GM12878 (cell line): ENCODE measurements at regions not wholly inside any gene's neighbourhood (a gene's known extent, or its start where the extent isn't known, plus 50 kb on each side); places are given as distances from the start of the nearest gene placed in this dataset.

ENCODE experiments used
- ATAC-seq: fragments of 200-7000 bp; cut with Tn5 transposase; 3 replicates; pipeline ENCODE4 v1.9.1; 2020; ENCODE audit warnings: mild to moderate bottlenecking, moderate library complexity
- BruUV-seq: library from RNA; stranded (reverse); fragments of 400-500 nt; replicated peaks from 2 replicates; lab custom pipeline; 2021; lab: Mats Ljungman, UMichigan
- CTCF ChIA-PET: fragments of 300-600 bp; sonication (Branson Sonifier 250); formaldehyde crosslinking; extraction: SDS; loops from one replicate; lab custom pipeline; 2021; ENCODE audit warnings: inconsistent platforms; lab: Yijun Ruan, JAX
- POLR2A ChIA-PET: fragments of 350-600 bp; formaldehyde crosslinking; extraction: SDS; loops from one replicate; lab custom pipeline; 2021; ENCODE audit warnings: inconsistent platforms; lab: Charles Lee
- RAD21 ChIA-PET: fragments of 300-600 bp; sonication (Branson Sonifier 250); formaldehyde crosslinking; loops from one replicate; lab custom pipeline; 2023; ENCODE audit warnings: antibody characterized with exemption; ENCODE audit not compliant: unreplicated experiment; lab: Charles Lee
- SMC1A ChIA-PET: fragments of 300-600 bp; sonication (Branson Sonifier 250); formaldehyde crosslinking; loops from one replicate; lab custom pipeline; 2023; ENCODE audit not compliant: unreplicated experiment, uncharacterized antibody; lab: Charles Lee
- DNase-seq: peaks from one replicate; pipeline ENCODE4 v3.0.0-alpha.2; 2011; ENCODE audit warnings: low read depth, low spot score
- FAIRE-seq: peaks from 3 replicates; lab custom pipeline; 2011; peaks lifted over from hg19 to GRCh38; lab: Jason Lieb, UNC
- H2AFZ ChIP-seq: 2 replicates; pipeline ENCODE4 v1.6.0; 2011; ENCODE audit warnings: low read depth, low read length, control low read depth; ENCODE audit not compliant: control insufficient read depth
- H3K27ac ChIP-seq: 2 replicates; pipeline ENCODE4 v1.5.1; 2011; ENCODE audit warnings: control low read depth; ENCODE audit not compliant: control insufficient read depth, insufficient read depth
- H3K27me3 ChIP-seq, 2 experiments: replicated peaks in 1 of 2; 2 replicates each; pipeline versions ENCODE4 v1.6.0 to v1.6.1; 2011; ENCODE audit warnings: low read length in 1 of 2; ENCODE audit not compliant: control insufficient read depth in 2 of 2, insufficient read depth in 2 of 2
- H3K36me3 ChIP-seq, 2 experiments: 2 replicates each; pipeline ENCODE4 v1.5.1; 2011; ENCODE audit warnings: low read length in 1 of 2; ENCODE audit not compliant: control insufficient read depth in 2 of 2, insufficient read depth in 2 of 2
- H3K4me1 ChIP-seq: 2 replicates; pipeline ENCODE4 v1.6.1; 2011; ENCODE audit warnings: mild to moderate bottlenecking, low read length, moderate library complexity, mixed read lengths; ENCODE audit not compliant: control insufficient read depth, insufficient read depth
- H3K4me2 ChIP-seq: 2 replicates; pipeline ENCODE4 v1.6.0; 2011; ENCODE audit warnings: control low read depth; ENCODE audit not compliant: control insufficient read depth, insufficient read depth
- H3K4me3 ChIP-seq: fragments of 200-600 bp; sonication (generic); 2 replicates; pipeline ENCODE4 v1.5.1; 2016
- H3K79me2 ChIP-seq: 2 replicates; pipeline ENCODE4 v1.6.0; 2011; ENCODE audit warnings: low read length; ENCODE audit not compliant: control insufficient read depth, insufficient read depth
- H3K9ac ChIP-seq: 2 replicates; pipeline ENCODE4 v1.8.0; 2011; ENCODE audit warnings: low read length, control low read depth, mixed read lengths; ENCODE audit not compliant: control insufficient read depth, insufficient read depth
- H3K9me3 ChIP-seq: replicated peaks from 3 replicates; pipeline ENCODE4 v1.5.1; 2011; ENCODE audit warnings: mild to moderate bottlenecking, low read length; ENCODE audit not compliant: control insufficient read depth, insufficient read depth
- H4K20me1 ChIP-seq: 2 replicates; pipeline ENCODE4 v1.6.0; 2011; ENCODE audit not compliant: control insufficient read depth, insufficient read depth
- BHLHE40 ChIP-seq, 2 experiments: fragments of 450-650 bp in 1 of 2; IDR thresholded peaks; 2 replicates each; pipeline ENCODE4 v1.6.1; 2011 to 2017; ENCODE audit warnings: low read depth in 2 of 2, borderline replicate concordance in 1 of 2, improper control_type of control experiment in 1 of 2, low read length in 1 of 2, mild to moderate bottlenecking in 1 of 2
- BMI1 ChIP-seq: fragments of 450-650 bp; IDR thresholded peaks from 2 replicates; pipeline ENCODE4 v1.6.1; 2016; ENCODE audit warnings: mild to moderate bottlenecking, moderate library complexity, borderline replicate concordance
- BRCA1 ChIP-seq: IDR thresholded peaks from 2 replicates; pipeline ENCODE4 v1.6.1; 2011; ENCODE audit warnings: low read depth, low read length, improper control_type of control experiment
- CREM ChIP-seq: IDR thresholded peaks from 2 replicates; pipeline ENCODE4 v1.6.1; 2014; ENCODE audit warnings: antibody characterized with exemption, low read depth
- CUX1 ChIP-seq: IDR thresholded peaks from 2 replicates; pipeline ENCODE4 v1.6.1; 2012; ENCODE audit warnings: improper control_type of control experiment, low read depth, low read length; ENCODE audit not compliant: insufficient replicate concordance
- E2F4 ChIP-seq: IDR thresholded peaks from 2 replicates; pipeline ENCODE4 v1.6.1; 2012; ENCODE audit warnings: low read depth, low read length, improper control_type of control experiment
- ESRRA ChIP-seq: IDR thresholded peaks from 2 replicates; pipeline ENCODE4 v1.6.1; 2012; ENCODE audit warnings: mild to moderate bottlenecking, low read length, improper control_type of control experiment
- KDM1A ChIP-seq: fragments of 200-600 bp; sonication (generic); IDR thresholded peaks from 2 replicates; pipeline ENCODE4 v1.6.1; 2016; ENCODE audit warnings: borderline replicate concordance
- MEF2A ChIP-seq: IDR thresholded peaks from 2 replicates; pipeline ENCODE4 v1.6.1; 2011; ENCODE audit warnings: low read depth, mild to moderate bottlenecking, low read length, moderate library complexity; ENCODE audit not compliant: insufficient read depth
- MTA2 ChIP-seq: fragments of 450-650 bp; IDR thresholded peaks from 2 replicates; pipeline ENCODE4 v1.6.1; 2016; ENCODE audit warnings: low read depth, mild to moderate bottlenecking, moderate library complexity
- MTA3 ChIP-seq: IDR thresholded peaks from 2 replicates; pipeline ENCODE4 v1.6.1; 2012; ENCODE audit warnings: low read length, inconsistent platforms, borderline replicate concordance
- MXI1 ChIP-seq: fragments of 150-350 bp; IDR thresholded peaks from 2 replicates; pipeline ENCODE4 v1.6.1; 2011; ENCODE audit warnings: low read depth, mild to moderate bottlenecking, inconsistent platforms, low read length, improper control_type of control experiment
- PAX5 ChIP-seq: IDR thresholded peaks from 2 replicates; pipeline ENCODE4 v1.6.1; 2011; ENCODE audit warnings: low read depth, low read length, borderline replicate concordance
- PML ChIP-seq: IDR thresholded peaks from 2 replicates; pipeline ENCODE4 v1.6.1; 2012; ENCODE audit warnings: low read length, inconsistent platforms
- POLR2AphosphoS2 ChIP-seq: IDR thresholded peaks from 2 replicates; pipeline ENCODE4 v1.6.1; 2011; ENCODE audit warnings: low read depth, mild to moderate bottlenecking, low read length, improper control_type of control experiment, moderate library complexity
- ZNF217 ChIP-seq: fragments of 450-650 bp; IDR thresholded peaks from 2 replicates; pipeline ENCODE4 v1.6.1; 2017; ENCODE audit warnings: antibody characterized with exemption, mild to moderate bottlenecking
- WGBS: methylation state at CpG from one replicate; pipeline ENCODE4 v1.1.6; 2016; ENCODE audit warnings: low lambda C conversion rate; ENCODE audit not compliant: insufficient replicate concordance, insufficient coverage; ENCODE audit errors: missing lambda C conversion rate; 5-methylcytosine and 5-hydroxymethylcytosine counted together
- in situ Hi-C: fragments of 300-500 bp; cut with MboI; formaldehyde crosslinking; loops from 9 replicates; pipeline ENCODE4 v1.14.3; 2018; ENCODE audit warnings: mixed read lengths
- intact Hi-C: fragments of 100-400 bp; cut with micrococcal nuclease; formaldehyde crosslinking; loops from one replicate; pipeline ENCODE4 v1.14.2; 2022; ENCODE audit not compliant: unreplicated experiment

GRCh38 chr5:148937830-148938521, 111.6 kb downstream of the ADRB2 start:
- Histone ChIP-seq H3K36me3 (no peaks in the 10 kb centered on the region), H3K79me2 (no peaks in the 10 kb centered on the region), H3K27me3 (no peaks in the 10 kb centered on the region; a peak in 1 of 4 replicates), H2AFZ (no peak overlapping the region), H3K4me2 (no peak overlapping the region), H3K9ac (no peak overlapping the region), H3K4me3 (no peak overlapping the region), H4K20me1 (no peaks in the 10 kb centered on the region), H3K27ac (no peak overlapping the region), H3K4me1 (no peaks in the 10 kb centered on the region), H3K9me3 (no peaks in the 10 kb centered on the region)
- FAIRE-seq (no peak), DNase-seq (no peak), ATAC-seq (no peak)
- ChIA-PET POLR2A (interaction anchor here (0.6 kb wide), 1 partner anchor 848 kb away, joined by 3 read pairs; no protein-coding TSS in a partner anchor), SMC1A (no interaction called here), RAD21 (no interaction called here), CTCF (no interaction called here)
- no TSS peak for BruUV-seq
- 53% methylated on average over 4 of the region's 4 CpGs for WGBS
- in situ Hi-C loops = no loop called here
- intact Hi-C loops = no loop called here
- no peak for TF ChIP-seq MTA3
- no peak for TF ChIP-seq ZNF217
- TF ChIP-seq BRCA1 = no peak
- TF ChIP-seq PAX5 = no peak
- no peak for TF ChIP-seq E2F4
- TF ChIP-seq MTA2 = no peak
- no peak for TF ChIP-seq BMI1
- TF ChIP-seq POLR2AphosphoS2 = no peak
- TF ChIP-seq KDM1A = no peak
- no peak for TF ChIP-seq BHLHE40 (IDR thresholded peaks at IDR 0.05; ENCODE audit: borderline replicate concordance in 1 of 2, low read depth in 2 of 2, low read length in 1 of 2)
- TF ChIP-seq PML = no peak
- no peak for TF ChIP-seq ESRRA
- no peak for TF ChIP-seq MEF2A
- TF ChIP-seq MXI1 = no peak
- TF ChIP-seq CUX1 = no peak
- no peak for TF ChIP-seq CREM
